SIG-M5 (cell line): ENCODE measurements at regions not wholly inside any gene's neighbourhood (a gene's known extent, or its start where the extent isn't known, plus 50 kb on each side); places are given as distances from the start of the nearest gene placed in this dataset.

ENCODE experiments used
- DNase-seq: peaks from one replicate; lab custom pipeline; 2025; lab: John Stamatoyannopoulos, UW

DNA sequence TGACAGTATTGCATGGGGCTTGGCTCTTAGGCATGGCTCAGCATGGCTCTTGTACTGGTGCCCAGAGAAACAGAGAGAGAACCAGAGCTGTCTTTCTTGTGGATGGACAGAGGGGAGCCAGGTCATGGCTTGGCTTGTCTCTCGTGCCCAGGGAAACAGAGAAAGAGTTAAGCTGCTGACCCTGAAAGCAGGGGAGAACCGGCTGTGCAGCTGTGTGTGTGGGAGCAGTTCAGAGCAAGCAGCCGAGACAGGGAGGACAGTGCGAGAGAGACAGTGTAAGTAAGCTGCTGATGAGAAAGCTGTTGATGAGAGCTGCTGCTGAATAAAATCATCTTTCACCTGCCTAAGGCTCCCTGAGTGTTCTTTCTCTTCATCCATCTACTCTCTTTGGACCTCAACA lies 61.3 kb upstream of the DDHD1 start:
- DNase-seq, result no peak

DNA sequence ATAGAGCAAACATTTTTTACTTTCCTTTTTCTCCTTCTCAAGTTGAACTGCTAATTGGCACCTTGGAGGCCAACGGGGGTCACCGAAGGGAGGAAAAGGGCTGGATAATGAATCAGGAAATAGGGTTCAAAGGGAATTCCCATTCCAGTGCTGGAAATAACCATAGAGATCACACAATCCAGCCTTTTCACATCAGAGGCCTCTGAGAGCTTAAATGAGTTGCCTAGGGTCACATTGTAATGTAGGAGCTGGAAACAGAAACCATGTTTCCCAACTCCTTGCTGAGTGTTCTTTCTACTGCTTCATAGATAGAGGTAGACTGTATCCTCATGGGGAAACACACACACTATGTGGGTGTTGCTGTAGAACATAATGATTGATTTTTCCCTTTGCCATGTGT lies 60.6 kb upstream of the DDHD1 start:
- DNase-seq, result no peak

DNA sequence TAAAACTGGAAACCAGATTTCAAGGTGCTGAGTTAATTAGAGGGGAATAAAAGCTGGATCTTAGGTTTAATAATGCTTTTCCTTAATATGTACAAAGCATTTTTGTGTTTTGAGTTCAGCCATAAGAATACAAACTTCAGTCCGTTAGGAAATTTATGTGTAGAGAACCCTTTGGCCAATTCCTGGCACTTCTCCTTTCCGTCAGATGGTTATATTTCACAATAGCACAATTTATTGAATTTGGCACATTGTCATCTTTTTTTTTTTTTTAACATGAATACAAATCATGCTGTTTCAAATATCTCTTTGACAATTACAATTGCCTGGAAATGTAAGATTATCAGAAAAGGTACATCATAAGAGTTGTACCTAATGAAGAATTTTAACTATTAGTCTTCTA lies 56.2 kb upstream of the DDHD1 start:
- DNase-seq, result no peak
